H1 (cell line): ENCODE measurements at regions not wholly inside any gene's neighbourhood (a gene's known extent, or its start where the extent isn't known, plus 50 kb on each side); places are given as distances from the start of the nearest gene placed in this dataset.

Experiments
- ASH2L ChIP-seq: fragments of 200-600, 300-600 bp; sonication (generic); IDR thresholded peaks from one replicate; pipeline ENCODE4 v1.7.1; 2017; ENCODE audit warnings: low read length
- SIN3A ChIP-seq, 2 experiments: IDR thresholded peaks in 1 of 2; conservative IDR thresholded peaks in 1 of 2; 2 replicates each; pipeline ENCODE4 v1.6.1; 2011 to 2012; ENCODE audit warnings: low read length in 2 of 2, improper control_type of control experiment in 1 of 2, low read depth in 1 of 2, mild to moderate bottlenecking in 1 of 2
- TF ChIP-seq, protein P1 (sequence below), 3 experiments: IDR thresholded peaks; 1 replicate in 2 of 3; 2 replicates in 1 of 3; pipeline versions ENCODE4 v1.5.1 to v1.6.1; 2011; ENCODE audit warnings: low read length in 3 of 3, mild to moderate bottlenecking in 3 of 3, inconsistent platforms in 2 of 3, low read depth in 1 of 3, moderate library complexity in 1 of 3; ENCODE audit not compliant: insufficient read depth in 1 of 3; ENCODE audit errors: control extremely low read depth in 1 of 3

DNA sequence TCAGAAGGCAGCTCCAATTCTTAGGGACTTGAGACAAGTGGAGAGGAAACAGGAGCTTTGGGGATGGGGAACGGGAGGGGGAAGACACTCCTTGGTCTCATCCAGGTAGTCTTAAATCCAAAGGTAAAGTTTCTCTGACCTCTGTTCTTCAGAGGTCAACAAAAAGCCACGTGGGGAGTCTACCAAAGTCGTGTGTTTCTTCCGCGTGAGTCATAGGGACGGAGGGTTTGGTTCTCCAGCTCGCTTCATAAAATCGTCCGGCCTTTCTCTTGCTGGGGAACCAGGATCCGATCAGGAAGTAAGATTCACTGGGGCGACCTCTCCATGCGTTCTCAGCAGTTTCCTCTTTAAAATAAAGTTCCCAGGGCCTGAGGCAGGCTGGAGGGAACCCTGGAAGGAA lies 275.7 kb downstream of the TCERG1L start:
- TF ChIP-seq SIN3A (conservative IDR thresholded peaks at IDR 0.05 in 1 of 2, IDR thresholded peaks at IDR 0.05 in 1 of 2; ENCODE audit: low read depth in 1 of 2, low read length in 2 of 2) (no peak), ASH2L (no peak)
- TF ChIP-seq, protein P1, sequence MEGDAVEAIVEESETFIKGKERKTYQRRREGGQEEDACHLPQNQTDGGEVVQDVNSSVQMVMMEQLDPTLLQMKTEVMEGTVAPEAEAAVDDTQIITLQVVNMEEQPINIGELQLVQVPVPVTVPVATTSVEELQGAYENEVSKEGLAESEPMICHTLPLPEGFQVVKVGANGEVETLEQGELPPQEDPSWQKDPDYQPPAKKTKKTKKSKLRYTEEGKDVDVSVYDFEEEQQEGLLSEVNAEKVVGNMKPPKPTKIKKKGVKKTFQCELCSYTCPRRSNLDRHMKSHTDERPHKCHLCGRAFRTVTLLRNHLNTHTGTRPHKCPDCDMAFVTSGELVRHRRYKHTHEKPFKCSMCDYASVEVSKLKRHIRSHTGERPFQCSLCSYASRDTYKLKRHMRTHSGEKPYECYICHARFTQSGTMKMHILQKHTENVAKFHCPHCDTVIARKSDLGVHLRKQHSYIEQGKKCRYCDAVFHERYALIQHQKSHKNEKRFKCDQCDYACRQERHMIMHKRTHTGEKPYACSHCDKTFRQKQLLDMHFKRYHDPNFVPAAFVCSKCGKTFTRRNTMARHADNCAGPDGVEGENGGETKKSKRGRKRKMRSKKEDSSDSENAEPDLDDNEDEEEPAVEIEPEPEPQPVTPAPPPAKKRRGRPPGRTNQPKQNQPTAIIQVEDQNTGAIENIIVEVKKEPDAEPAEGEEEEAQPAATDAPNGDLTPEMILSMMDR (IDR thresholded peaks at IDR 0.05; ENCODE audit: control extremely low read depth in 1 of 3, insufficient read depth in 1 of 3, low read depth in 1 of 3, low read length in 3 of 3) = no peak
